ENCODE measurements at regions not wholly inside any gene's neighbourhood (a gene's known extent, or its start where the extent isn't known, plus 50 kb on each side); places are given as distances from the start of the nearest gene placed in this dataset.

DNA sequence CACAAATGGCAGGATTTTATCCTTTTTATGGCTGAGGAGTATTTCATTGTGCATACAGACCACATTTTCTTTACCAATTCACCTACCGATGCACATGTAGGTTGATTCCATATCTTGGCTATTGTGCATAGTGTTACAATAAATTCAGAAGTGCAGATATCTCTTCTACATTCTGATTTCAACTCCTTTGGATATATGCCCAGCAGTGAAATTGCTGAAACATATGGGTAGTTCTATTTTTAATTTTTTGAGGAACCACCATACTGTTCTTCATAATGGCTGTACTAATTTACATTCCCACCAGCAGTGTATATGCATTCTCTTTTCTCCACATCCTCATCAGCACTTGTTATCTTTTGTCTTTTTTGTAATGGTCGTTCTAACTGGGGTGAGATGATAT, 1290.3 kb downstream of the XPNPEP1 start:
- no peak overlapping the region for H3T11ph ChIP-seq (ENCODE audit: low read length)
- no CpG with 5 or more reads among the region's 2 CpGs for WGBS (ENCODE audit: extremely low coverage, insufficient read length, low lambda C conversion rate)
- H3K27ac ChIP-seq (ENCODE audit: insufficient read length, low read depth, low read length) = no peak overlapping the region
- H3K27me3 ChIP-seq (ENCODE audit: insufficient read depth, low read length) = no peaks in the 10 kb centered on the region
- H3K4ac ChIP-seq (ENCODE audit: low read depth, low read length) = no peak overlapping the region
- H3K79me1 ChIP-seq (ENCODE audit: insufficient read depth, low read depth, low read length, poor library complexity, severe bottlenecking) = no peaks in the 10 kb centered on the region
- no peak overlapping the region for H3K9ac ChIP-seq (ENCODE audit: extremely low read depth, insufficient read length, low read length)
- H3K56ac ChIP-seq (ENCODE audit: insufficient read length, low read depth, low read length) = no peak overlapping the region
- peaks cover 0 to 4% of the 10 kb centered on the region in 2 experiments; a peak in 1 of 5 replicates for H3K9me3 Mint-ChIP-seq
- DNase-seq = no peak
- H2BK15ac ChIP-seq (ENCODE audit: low read depth, low read length) = no peak overlapping the region
- no peak overlapping the region for H4K91ac ChIP-seq (ENCODE audit: insufficient read length, low read depth, low read length)
- no peak overlapping the region for H2BK120ac ChIP-seq (ENCODE audit: low read depth, low read length, poor library complexity, severe bottlenecking)
- H3K4me1 ChIP-seq (ENCODE audit: insufficient read depth, low read length) = no peaks in the 10 kb centered on the region
- H2BK12ac ChIP-seq (ENCODE audit: insufficient read length, low read depth, low read length) = no peak overlapping the region
- no peaks in the 10 kb centered on the region for H3K36me3 Mint-ChIP-seq (ENCODE audit: insufficient read depth in 1 of 3, low read depth in 3 of 3)
- H3K79me2 ChIP-seq (ENCODE audit: insufficient read depth, low read length) = no peaks in the 10 kb centered on the region
- no peak overlapping the region for H3K4me2 ChIP-seq (ENCODE audit: insufficient read depth, insufficient read length, low read length)
- H3K4me1 Mint-ChIP-seq = no peaks in the 10 kb centered on the region
- no peak overlapping the region for H3K18ac ChIP-seq (ENCODE audit: insufficient read length, low read depth, low read length)
- H3K23ac ChIP-seq (ENCODE audit: insufficient read length, low read depth, low read length) = no peak overlapping the region
- no peak overlapping the region for H2BK20ac ChIP-seq (ENCODE audit: low read depth, low read length, poor library complexity, severe bottlenecking)
- no peak overlapping the region for H2BK5ac ChIP-seq (ENCODE audit: insufficient read length, low read length)
- no peaks in the 10 kb centered on the region for H3K23me2 ChIP-seq (ENCODE audit: insufficient read length, low read depth, low read length, poor library complexity, severe bottlenecking)
- no peak overlapping the region for H3K27ac Mint-ChIP-seq
- no peak overlapping the region for H2AK5ac ChIP-seq (ENCODE audit: insufficient read length, low read length)
- no peak overlapping the region for H4K5ac ChIP-seq (ENCODE audit: insufficient read length, low read depth, low read length)
- no peak overlapping the region for H3K4me3 Mint-ChIP-seq
- no peak overlapping the region for H3K14ac ChIP-seq (ENCODE audit: insufficient read depth, low read length)
- H2AFZ ChIP-seq (ENCODE audit: low read length) = no peak overlapping the region
- no peaks in the 10 kb centered on the region for H3K9me3 ChIP-seq (ENCODE audit: control insufficient read depth, low read depth, low read length)
- no peak overlapping the region for H4K8ac ChIP-seq (replicated peaks; ENCODE audit: insufficient read length, low read depth, low read length)
- H3K27me3 Mint-ChIP-seq (ENCODE audit: low read depth) = no peaks in the 10 kb centered on the region
- H4K20me1 ChIP-seq (ENCODE audit: control insufficient read depth, insufficient read depth, insufficient read length) = no peaks in the 10 kb centered on the region
- TF ChIP-seq, protein P1, sequence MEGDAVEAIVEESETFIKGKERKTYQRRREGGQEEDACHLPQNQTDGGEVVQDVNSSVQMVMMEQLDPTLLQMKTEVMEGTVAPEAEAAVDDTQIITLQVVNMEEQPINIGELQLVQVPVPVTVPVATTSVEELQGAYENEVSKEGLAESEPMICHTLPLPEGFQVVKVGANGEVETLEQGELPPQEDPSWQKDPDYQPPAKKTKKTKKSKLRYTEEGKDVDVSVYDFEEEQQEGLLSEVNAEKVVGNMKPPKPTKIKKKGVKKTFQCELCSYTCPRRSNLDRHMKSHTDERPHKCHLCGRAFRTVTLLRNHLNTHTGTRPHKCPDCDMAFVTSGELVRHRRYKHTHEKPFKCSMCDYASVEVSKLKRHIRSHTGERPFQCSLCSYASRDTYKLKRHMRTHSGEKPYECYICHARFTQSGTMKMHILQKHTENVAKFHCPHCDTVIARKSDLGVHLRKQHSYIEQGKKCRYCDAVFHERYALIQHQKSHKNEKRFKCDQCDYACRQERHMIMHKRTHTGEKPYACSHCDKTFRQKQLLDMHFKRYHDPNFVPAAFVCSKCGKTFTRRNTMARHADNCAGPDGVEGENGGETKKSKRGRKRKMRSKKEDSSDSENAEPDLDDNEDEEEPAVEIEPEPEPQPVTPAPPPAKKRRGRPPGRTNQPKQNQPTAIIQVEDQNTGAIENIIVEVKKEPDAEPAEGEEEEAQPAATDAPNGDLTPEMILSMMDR (conservative IDR thresholded peaks at IDR 0.05) = no peak

Data from H9 (cell line).